ENCODE measurements at regions not wholly inside any gene's neighbourhood (a gene's known extent, or its start where the extent isn't known, plus 50 kb on each side); places are given as distances from the start of the nearest gene placed in this dataset.

DNA sequence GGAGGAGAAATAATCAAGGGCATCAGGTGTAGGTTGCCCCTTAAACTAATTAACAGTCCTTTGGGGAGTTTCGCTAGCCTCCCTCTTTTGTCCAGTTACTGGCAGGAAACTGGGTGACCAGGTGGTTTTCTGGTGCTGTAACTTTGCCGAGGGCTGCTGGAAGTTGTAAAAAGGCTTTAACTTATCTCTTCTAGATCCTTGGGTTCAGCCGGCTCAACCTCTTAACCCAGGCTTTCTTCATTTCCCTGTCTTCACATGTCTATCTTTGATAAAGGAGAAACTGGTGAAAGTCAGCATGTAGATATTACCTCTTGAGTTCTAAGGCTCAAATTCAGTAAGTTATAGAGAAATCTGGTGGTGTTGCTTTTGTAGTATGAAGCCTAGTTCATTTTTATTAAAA is 289.7 kb upstream of the NRIP1 start:
- Mint-ChIP-seq H3K27ac (no peak overlapping the region), H3K27me3 (ENCODE audit: low read depth in 2 of 2) (no peaks in the 10 kb centered on the region), H3K4me1 (peaks cover 6% of the 10 kb centered on the region in 2 donors), H3K36me3 (no peaks in the 10 kb centered on the region), H3K4me3 (no peak overlapping the region), H3K9me3 (no peaks in the 10 kb centered on the region)
- H3K9me3 ChIP-seq (ENCODE audit: control insufficient read depth, insufficient read depth, low read length): no peaks in the 10 kb centered on the region
- no peaks in the 10 kb centered on the region for H3K27me3 ChIP-seq (ENCODE audit: control insufficient read depth, insufficient read depth, low read length)
- no peaks in the 10 kb centered on the region for H3K36me3 ChIP-seq (ENCODE audit: control insufficient read depth, insufficient read depth, low read length)
- DNase-seq (no peak), ATAC-seq (no peak)
- TF ChIP-seq, protein P1, sequence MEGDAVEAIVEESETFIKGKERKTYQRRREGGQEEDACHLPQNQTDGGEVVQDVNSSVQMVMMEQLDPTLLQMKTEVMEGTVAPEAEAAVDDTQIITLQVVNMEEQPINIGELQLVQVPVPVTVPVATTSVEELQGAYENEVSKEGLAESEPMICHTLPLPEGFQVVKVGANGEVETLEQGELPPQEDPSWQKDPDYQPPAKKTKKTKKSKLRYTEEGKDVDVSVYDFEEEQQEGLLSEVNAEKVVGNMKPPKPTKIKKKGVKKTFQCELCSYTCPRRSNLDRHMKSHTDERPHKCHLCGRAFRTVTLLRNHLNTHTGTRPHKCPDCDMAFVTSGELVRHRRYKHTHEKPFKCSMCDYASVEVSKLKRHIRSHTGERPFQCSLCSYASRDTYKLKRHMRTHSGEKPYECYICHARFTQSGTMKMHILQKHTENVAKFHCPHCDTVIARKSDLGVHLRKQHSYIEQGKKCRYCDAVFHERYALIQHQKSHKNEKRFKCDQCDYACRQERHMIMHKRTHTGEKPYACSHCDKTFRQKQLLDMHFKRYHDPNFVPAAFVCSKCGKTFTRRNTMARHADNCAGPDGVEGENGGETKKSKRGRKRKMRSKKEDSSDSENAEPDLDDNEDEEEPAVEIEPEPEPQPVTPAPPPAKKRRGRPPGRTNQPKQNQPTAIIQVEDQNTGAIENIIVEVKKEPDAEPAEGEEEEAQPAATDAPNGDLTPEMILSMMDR (IDR thresholded peaks at IDR 0.05): no peak
- intact Hi-C loops (cut with micrococcal nuclease): no loop called here
- H3K27ac ChIP-seq (ENCODE audit: low read length): no peak overlapping the region
- no peak overlapping the region for H3K4me3 ChIP-seq (ENCODE audit: low read length)
- 37% methylated on average over 2 of the region's 3 CpGs for WGBS (ENCODE audit: insufficient coverage)
- H3K4me1 ChIP-seq (ENCODE audit: control insufficient read depth, insufficient read depth, low read length): no peaks in the 10 kb centered on the region

DNA sequence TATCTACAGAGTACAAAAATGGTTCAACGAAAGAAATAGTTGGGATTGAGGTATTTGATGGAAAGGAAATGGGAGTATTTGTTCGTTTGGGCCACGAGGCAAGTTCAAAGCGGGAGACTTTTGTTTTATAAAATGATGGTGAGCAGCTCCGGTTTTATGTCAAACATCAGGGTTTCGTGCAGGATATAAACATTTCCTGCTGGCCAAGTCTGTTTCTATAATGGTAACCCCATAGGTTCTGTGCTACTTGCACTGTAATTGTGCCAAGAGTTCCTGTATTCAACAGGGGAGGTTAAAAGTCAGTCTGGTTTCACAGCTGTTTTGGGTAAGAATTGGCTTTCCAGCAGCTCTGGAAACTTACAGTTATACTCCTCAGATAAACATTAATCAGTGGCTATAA is 290.3 kb upstream of the NRIP1 start:
- 7% methylated on average over 6 of the region's 6 CpGs for WGBS (ENCODE audit: insufficient coverage)

DNA sequence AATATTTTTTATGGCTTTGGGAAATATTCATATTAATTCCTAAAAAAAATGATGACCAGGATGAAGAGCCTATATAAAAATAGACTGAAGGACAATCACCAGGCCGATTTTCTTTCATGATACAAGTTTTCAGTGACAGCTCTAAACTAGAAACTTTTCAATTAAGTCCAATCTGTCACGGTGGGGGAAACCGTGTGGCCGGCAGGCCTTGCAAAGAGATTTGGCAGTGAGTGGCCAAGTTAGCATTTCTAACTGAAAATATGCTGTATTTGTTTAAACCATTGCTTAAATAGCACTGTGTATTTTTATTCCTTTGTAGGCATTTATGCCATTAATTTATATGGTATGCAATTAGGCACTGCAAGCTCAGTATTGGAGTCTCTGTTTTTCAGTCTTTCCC is 294.5 kb upstream of the NRIP1 start:
- Mint-ChIP-seq H3K36me3 (no peaks in the 10 kb centered on the region), H3K4me3 (no peak overlapping the region), H3K9me3 (no peaks in the 10 kb centered on the region), H3K27ac (no peak overlapping the region), H3K27me3 (ENCODE audit: low read depth in 2 of 2) (no peaks in the 10 kb centered on the region), H3K4me1 (peaks cover 6% of the 10 kb centered on the region in 2 donors)
- Histone ChIP-seq H3K9me3 (ENCODE audit: control insufficient read depth, insufficient read depth, low read length) (no peaks in the 10 kb centered on the region), H3K4me1 (ENCODE audit: control insufficient read depth, insufficient read depth, low read length) (no peaks in the 10 kb centered on the region), H3K27me3 (ENCODE audit: control insufficient read depth, insufficient read depth, low read length) (no peaks in the 10 kb centered on the region), H3K27ac (ENCODE audit: low read length) (no peak overlapping the region), H3K36me3 (ENCODE audit: control insufficient read depth, insufficient read depth, low read length) (no peaks in the 10 kb centered on the region), H3K4me3 (ENCODE audit: low read length) (no peak overlapping the region)
- DNase-seq: no peak
- TF ChIP-seq, protein P1 (IDR thresholded peaks at IDR 0.05): no peak
- intact Hi-C loops (cut with micrococcal nuclease): no loop called here
- ATAC-seq: no peak
- WGBS (ENCODE audit: insufficient coverage): 94% methylated on average over 4 of the region's 4 CpGs

More for the DNA sequence above, 290.3 kb upstream of the NRIP1 start:
- Histone ChIP-seq H3K9me3 (ENCODE audit: control insufficient read depth, insufficient read depth, low read length) (no peaks in the 10 kb centered on the region), H3K36me3 (ENCODE audit: control insufficient read depth, insufficient read depth, low read length) (no peaks in the 10 kb centered on the region), H3K4me1 (ENCODE audit: control insufficient read depth, insufficient read depth, low read length) (no peaks in the 10 kb centered on the region), H3K4me3 (ENCODE audit: low read length) (no peak overlapping the region), H3K27ac (ENCODE audit: low read length) (no peak overlapping the region), H3K27me3 (ENCODE audit: control insufficient read depth, insufficient read depth, low read length) (no peaks in the 10 kb centered on the region)
- no peak for ATAC-seq
- Mint-ChIP-seq H3K36me3 (no peaks in the 10 kb centered on the region), H3K4me3 (no peak overlapping the region), H3K4me1 (peaks cover 6% of the 10 kb centered on the region in 2 donors), H3K27me3 (ENCODE audit: low read depth in 2 of 2) (no peaks in the 10 kb centered on the region), H3K9me3 (no peaks in the 10 kb centered on the region), H3K27ac (no peak overlapping the region)
- intact Hi-C loops (cut with micrococcal nuclease): no loop called here
- TF ChIP-seq, protein P1 (IDR thresholded peaks at IDR 0.05): no peak
- no peak for DNase-seq

DNA sequence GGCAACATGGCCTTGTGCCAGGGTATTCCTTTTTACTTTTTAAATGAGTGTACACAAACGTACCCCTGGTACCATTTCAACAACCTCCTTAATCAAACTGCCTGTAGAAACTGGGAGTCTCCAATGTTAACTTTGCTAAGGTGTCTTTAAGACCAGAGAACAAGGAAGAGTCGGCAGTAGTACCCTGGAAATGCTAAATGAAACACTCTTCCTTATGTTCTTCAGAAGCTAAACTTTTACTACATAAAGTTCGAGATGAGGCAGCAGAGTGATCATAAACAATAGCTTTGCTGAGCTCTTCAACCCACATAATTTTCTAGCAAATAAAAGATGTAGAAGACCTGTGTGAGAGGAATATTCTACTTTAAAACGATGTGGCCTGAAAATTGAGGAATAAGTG is 297.7 kb upstream of the NRIP1 start:
- no peak overlapping the region for H3K27ac ChIP-seq (ENCODE audit: low read length)
- Mint-ChIP-seq H3K9me3 (peaks cover 3 to 4% of the 10 kb centered on the region in 2 donors), H3K4me3 (no peak overlapping the region), H3K36me3 (no peaks in the 10 kb centered on the region), H3K27me3 (ENCODE audit: low read depth in 2 of 2) (peaks cover 0 to 4% of the 10 kb centered on the region in 2 donors), H3K27ac (no peak overlapping the region), H3K4me1 (no peaks in the 10 kb centered on the region)
- H3K9me3 ChIP-seq (ENCODE audit: control insufficient read depth, insufficient read depth, low read length): no peaks in the 10 kb centered on the region
- no peaks in the 10 kb centered on the region for H3K36me3 ChIP-seq (ENCODE audit: control insufficient read depth, insufficient read depth, low read length)
- intact Hi-C loops (cut with micrococcal nuclease): no loop called here
- no peaks in the 10 kb centered on the region for H3K27me3 ChIP-seq (ENCODE audit: control insufficient read depth, insufficient read depth, low read length)
- no peak for DNase-seq
- ATAC-seq: no peak
- TF ChIP-seq, protein P1 (IDR thresholded peaks at IDR 0.05): no peak
- WGBS (ENCODE audit: insufficient coverage): 77% methylated on average over 3 of the region's 4 CpGs
- H3K4me3 ChIP-seq (ENCODE audit: low read length): no peak overlapping the region
- no peaks in the 10 kb centered on the region for H3K4me1 ChIP-seq (ENCODE audit: control insufficient read depth, insufficient read depth, low read length)
